NCI-H1694 (cell line): ENCODE measurements at regions not wholly inside any gene's neighbourhood (a gene's known extent, or its start where the extent isn't known, plus 50 kb on each side); places are given as distances from the start of the nearest gene placed in this dataset.
A peak's percentile ranks its signal among the peaks of the same experiment; 100 is the strongest.

Experiments used
- DNase-seq: peaks from one replicate; lab custom pipeline; 2025; lab: John Stamatoyannopoulos, UW

GRCh38 chr18:30342675-30343074 lies 699.9 kb downstream of the DSC3 start:
- no peak for DNase-seq

GRCh38 chr18:30334781-30335180 lies 707.8 kb downstream of the DSC3 start:
- DNase-seq = no peak

- no peak for DNase-seq
Measured at GRCh38 chr18:30333310-30333709, 709.2 kb downstream of the DSC3 start.

- no peak for DNase-seq
Measured at GRCh38 chr18:30328839-30329238, 713.7 kb downstream of the DSC3 start.

GRCh38 chr18:30302181-30302580 lies 740.4 kb downstream of the DSC3 start:
- DNase-seq = no peak

- DNase-seq = no peak
Measured at GRCh38 chr18:30298769-30299168, 743.8 kb downstream of the DSC3 start.

- DNase-seq = no peak
Measured at GRCh38 chr18:30288662-30289414, 753.7 kb downstream of the DSC3 start.

- peak; percentile 72 for DNase-seq
Measured at GRCh38 chr18:30280861-30281470, 761.6 kb downstream of the DSC3 start.

GRCh38 chr18:30280186-30280585 lies 762.4 kb downstream of the DSC3 start:
- DNase-seq = peak; percentile 63

- DNase-seq = no peak
Measured at GRCh38 chr18:30277676-30278075, 764.9 kb downstream of the DSC3 start.

GRCh38 chr18:30271716-30272115 lies 770.8 kb downstream of the DSC3 start:
- no peak for DNase-seq

GRCh38 chr18:30265190-30265589 lies 777.4 kb downstream of the DSC3 start:
- no peak for DNase-seq

GRCh38 chr18:30254331-30254730 lies 788.2 kb downstream of the DSC3 start:
- no peak for DNase-seq

GRCh38 chr18:30248056-30248455 lies 794.5 kb downstream of the DSC3 start:
- no peak for DNase-seq

GRCh38 chr18:30245766-30246455 lies 796.6 kb downstream of the DSC3 start:
- no peak for DNase-seq

GRCh38 chr18:30234755-30235154 lies 807.8 kb downstream of the DSC3 start:
- DNase-seq = no peak

GRCh38 chr18:30211112-30211511 lies 831.4 kb downstream of the DSC3 start:
- DNase-seq = no peak

GRCh38 chr18:30208546-30208945 lies 834.0 kb downstream of the DSC3 start:
- DNase-seq = no peak

- DNase-seq = no peak
Measured at GRCh38 chr18:30192216-30192615, 850.3 kb downstream of the DSC3 start.

GRCh38 chr18:30186245-30186644 lies 856.3 kb downstream of the DSC3 start:
- no peak for DNase-seq

GRCh38 chr18:30177056-30177455 lies 865.5 kb downstream of the DSC3 start:
- no peak for DNase-seq

GRCh38 chr18:30175621-30176225 lies 866.8 kb downstream of the DSC3 start:
- no peak for DNase-seq

- no peak for DNase-seq
Measured at GRCh38 chr18:30175061-30175574, 867.4 kb downstream of the DSC3 start.
